SJSA1 (cell line): ENCODE measurements at regions not wholly inside any gene's neighbourhood (a gene's known extent, or its start where the extent isn't known, plus 50 kb on each side); places are given as distances from the start of the nearest gene placed in this dataset.

Source experiments
- DNase-seq, 2 experiments: peaks; one replicate each; pipeline ENCODE4 v3.0.0-alpha.2; 2015 to 2020; ENCODE audit warnings: low spot score in 2 of 2, low read depth in 1 of 2
- H3K27ac ChIP-seq: fragments of 250-450 bp; sonication (Bioruptor Pico); 2 replicates; pipeline ENCODE4 v1.5.1; 2020; ENCODE audit warnings: mild to moderate bottlenecking, moderate library complexity
- H3K27me3 ChIP-seq: fragments of 250-450 bp; sonication (Bioruptor Pico); replicated peaks from 2 replicates; pipeline ENCODE4 v1.5.1; 2020; ENCODE audit warnings: mild to moderate bottlenecking, moderate library complexity
- H3K36me3 ChIP-seq: fragments of 250-450 bp; sonication (Bioruptor Pico); 2 replicates; pipeline ENCODE4 v1.5.1; 2020; ENCODE audit warnings: mild to moderate bottlenecking
- H3K4me1 ChIP-seq: fragments of 250-450 bp; sonication (Bioruptor Pico); replicated peaks from 2 replicates; pipeline ENCODE4 v1.6.1; 2021; ENCODE audit warnings: mild to moderate bottlenecking
- H3K4me3 ChIP-seq: fragments of 250-450 bp; sonication (Bioruptor Pico); 2 replicates; pipeline ENCODE4 v1.5.1; 2020; ENCODE audit warnings: mild to moderate bottlenecking
- H3K9me3 ChIP-seq: fragments of 250-450 bp; sonication (Bioruptor Pico); replicated peaks from 2 replicates; pipeline ENCODE4 v1.5.1; 2020; ENCODE audit warnings: mild to moderate bottlenecking

DNA sequence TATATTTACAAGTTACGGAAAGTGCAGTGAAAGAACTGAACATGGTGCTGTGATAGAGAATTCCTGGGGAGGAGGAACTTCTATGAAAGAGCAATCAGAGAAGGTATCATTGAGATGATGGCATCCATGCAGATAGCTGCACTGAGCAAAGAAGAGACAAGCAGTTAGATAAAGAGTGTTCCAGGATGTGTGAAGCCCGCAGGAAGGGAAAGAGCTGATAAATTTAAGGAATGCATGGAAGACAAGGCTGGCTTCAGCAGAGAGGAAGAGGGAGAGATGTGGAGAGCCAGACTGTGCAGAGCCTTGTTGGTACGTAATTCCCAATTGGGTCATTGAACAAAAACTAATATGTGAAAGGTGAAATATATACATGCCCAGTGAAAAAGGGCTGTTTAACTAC, 538.9 kb downstream of the INHBA start:
- Histone ChIP-seq H3K9me3 (no peaks in the 10 kb centered on the region), H3K27me3 (no peaks in the 10 kb centered on the region), H3K27ac (peak overlapping the region; percentile 37; the same call in 1 of the 2 replicates), H3K36me3 (no peaks in the 10 kb centered on the region), H3K4me1 (peaks cover 11% of the 10 kb centered on the region), H3K4me3 (no peak overlapping the region)
- no peak for DNase-seq

DNA sequence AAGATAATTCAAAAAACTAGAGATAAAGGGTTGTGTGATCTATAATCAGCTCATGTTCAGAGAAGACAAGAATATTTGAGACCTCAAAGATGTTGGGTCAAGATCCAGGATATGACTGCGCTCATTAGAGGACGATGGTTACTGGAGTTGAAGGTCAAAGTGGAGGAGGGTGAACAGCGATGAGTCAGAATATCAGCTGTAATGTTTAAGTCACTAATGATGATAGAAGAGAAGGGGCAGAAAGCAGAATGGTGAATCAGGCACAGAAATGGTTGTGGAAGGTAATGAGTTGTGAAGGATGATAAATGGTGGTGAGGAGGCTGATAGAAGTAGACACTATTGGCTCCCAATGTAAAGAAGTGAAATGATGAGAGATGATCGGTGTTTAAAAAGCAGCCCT, 540.3 kb downstream of the INHBA start:
- DNase-seq: no peak
- Histone ChIP-seq H3K4me1 (peaks cover 11% of the 10 kb centered on the region), H3K36me3 (no peaks in the 10 kb centered on the region), H3K27ac (no peak overlapping the region), H3K27me3 (no peaks in the 10 kb centered on the region), H3K4me3 (no peak overlapping the region), H3K9me3 (no peaks in the 10 kb centered on the region)

- Histone ChIP-seq H3K4me1 (peaks cover 11% of the 10 kb centered on the region), H3K27me3 (no peaks in the 10 kb centered on the region), H3K9me3 (no peaks in the 10 kb centered on the region), H3K36me3 (no peaks in the 10 kb centered on the region), H3K4me3 (no peak overlapping the region), H3K27ac (no peak overlapping the region)
- no peak for DNase-seq
Measured at GRCh38 chr7:41161041-41161587, 541.8 kb downstream of the INHBA start.

- Histone ChIP-seq H3K27ac (no peak overlapping the region), H3K9me3 (no peaks in the 10 kb centered on the region), H3K36me3 (no peaks in the 10 kb centered on the region), H3K27me3 (no peaks in the 10 kb centered on the region), H3K4me1 (no peaks in the 10 kb centered on the region), H3K4me3 (no peak overlapping the region)
- no peak for DNase-seq
Measured at GRCh38 chr7:41156268-41156667, 546.6 kb downstream of the INHBA start.

DNA sequence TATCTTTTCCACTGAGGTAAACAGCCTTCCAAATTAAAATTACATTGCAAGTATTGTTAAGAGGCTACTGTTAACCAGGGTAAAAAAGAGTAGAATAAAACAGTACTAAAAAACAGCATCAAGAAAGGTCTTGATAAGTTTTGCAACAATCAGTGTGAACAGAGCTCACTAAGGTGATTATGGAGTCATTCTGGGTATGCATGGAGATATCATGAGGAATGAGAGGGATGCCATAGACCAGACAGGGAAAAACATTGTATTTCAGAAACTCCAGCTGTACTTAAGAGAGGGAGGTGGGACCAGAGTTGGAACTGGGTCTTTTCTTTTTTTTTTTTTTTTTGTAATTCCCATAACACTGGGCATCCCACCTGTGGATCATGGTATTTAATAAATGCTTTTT, 549.6 kb downstream of the INHBA start:
- Histone ChIP-seq H3K27ac (no peak overlapping the region), H3K4me1 (peaks cover 11% of the 10 kb centered on the region), H3K36me3 (no peaks in the 10 kb centered on the region), H3K9me3 (no peaks in the 10 kb centered on the region), H3K27me3 (no peaks in the 10 kb centered on the region), H3K4me3 (no peak overlapping the region)
- no peak for DNase-seq

DNA sequence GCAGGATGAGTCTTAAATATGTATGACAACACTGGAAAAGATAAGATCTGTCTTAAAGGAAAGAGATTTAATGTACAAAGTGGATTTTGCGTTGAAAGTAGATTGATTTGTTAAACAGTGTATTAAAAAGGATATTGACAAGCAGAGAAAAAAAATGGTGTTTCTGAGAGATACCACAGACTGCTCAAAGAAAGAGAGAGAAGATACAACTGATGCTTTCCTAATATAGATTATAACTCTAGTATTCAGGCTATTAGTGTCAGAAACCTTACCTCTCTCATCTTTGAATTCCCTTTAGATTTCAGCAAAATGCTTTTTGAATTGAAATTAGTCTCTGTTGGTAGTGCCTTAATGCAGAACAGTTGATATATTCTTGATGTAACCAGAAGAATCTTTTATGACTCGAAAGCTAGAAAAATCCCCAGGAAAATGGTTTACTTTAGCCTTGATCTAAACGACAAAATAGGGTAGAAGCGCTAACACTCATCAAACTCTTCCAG, 550.7 kb downstream of the INHBA start:
- Histone ChIP-seq H3K9me3 (no peaks in the 10 kb centered on the region), H3K4me1 (peaks cover 22% of the 10 kb centered on the region), H3K27me3 (no peaks in the 10 kb centered on the region), H3K27ac (no peak overlapping the region), H3K36me3 (no peaks in the 10 kb centered on the region), H3K4me3 (no peak overlapping the region)
- DNase-seq: no peak

DNA sequence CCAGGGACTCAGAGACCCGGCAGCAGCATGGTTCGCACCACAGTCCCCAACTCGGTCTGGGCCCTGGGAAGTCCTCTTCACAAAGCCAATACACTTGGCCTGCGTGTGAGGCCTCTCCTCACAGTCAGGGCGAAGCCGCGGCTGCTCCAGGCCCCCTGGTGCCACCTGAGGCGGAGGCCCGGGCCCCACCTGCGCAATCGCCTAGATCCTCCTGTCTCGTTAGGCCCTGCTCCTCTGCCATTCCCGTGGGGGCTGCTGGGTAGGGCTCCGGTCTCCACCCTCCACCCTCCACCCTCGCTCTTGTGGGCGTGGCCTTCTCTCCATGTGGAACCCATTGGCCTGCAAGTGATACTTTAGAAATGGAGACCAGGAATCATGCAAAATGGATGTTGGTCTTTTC, 553.3 kb downstream of the INHBA start:
- Histone ChIP-seq H3K4me1 (peaks cover 41% of the 10 kb centered on the region), H3K36me3 (no peaks in the 10 kb centered on the region), H3K4me3 (no peak overlapping the region), H3K27me3 (no peaks in the 10 kb centered on the region), H3K9me3 (no peaks in the 10 kb centered on the region), H3K27ac (no peak overlapping the region)
- no peak for DNase-seq

GRCh38 chr7:41148521-41148951, 554.4 kb downstream of the INHBA start:
- H3K36me3 ChIP-seq: no peaks in the 10 kb centered on the region
- H3K27me3 ChIP-seq: no peaks in the 10 kb centered on the region
- H3K4me1 ChIP-seq: peaks cover 41% of the 10 kb centered on the region
- DNase-seq: peak in 1 of 2 experiments; percentile 76
- no peak overlapping the region for H3K4me3 ChIP-seq
- H3K27ac ChIP-seq: peak overlapping the region; percentile 74
- H3K9me3 ChIP-seq: no peaks in the 10 kb centered on the region

DNA sequence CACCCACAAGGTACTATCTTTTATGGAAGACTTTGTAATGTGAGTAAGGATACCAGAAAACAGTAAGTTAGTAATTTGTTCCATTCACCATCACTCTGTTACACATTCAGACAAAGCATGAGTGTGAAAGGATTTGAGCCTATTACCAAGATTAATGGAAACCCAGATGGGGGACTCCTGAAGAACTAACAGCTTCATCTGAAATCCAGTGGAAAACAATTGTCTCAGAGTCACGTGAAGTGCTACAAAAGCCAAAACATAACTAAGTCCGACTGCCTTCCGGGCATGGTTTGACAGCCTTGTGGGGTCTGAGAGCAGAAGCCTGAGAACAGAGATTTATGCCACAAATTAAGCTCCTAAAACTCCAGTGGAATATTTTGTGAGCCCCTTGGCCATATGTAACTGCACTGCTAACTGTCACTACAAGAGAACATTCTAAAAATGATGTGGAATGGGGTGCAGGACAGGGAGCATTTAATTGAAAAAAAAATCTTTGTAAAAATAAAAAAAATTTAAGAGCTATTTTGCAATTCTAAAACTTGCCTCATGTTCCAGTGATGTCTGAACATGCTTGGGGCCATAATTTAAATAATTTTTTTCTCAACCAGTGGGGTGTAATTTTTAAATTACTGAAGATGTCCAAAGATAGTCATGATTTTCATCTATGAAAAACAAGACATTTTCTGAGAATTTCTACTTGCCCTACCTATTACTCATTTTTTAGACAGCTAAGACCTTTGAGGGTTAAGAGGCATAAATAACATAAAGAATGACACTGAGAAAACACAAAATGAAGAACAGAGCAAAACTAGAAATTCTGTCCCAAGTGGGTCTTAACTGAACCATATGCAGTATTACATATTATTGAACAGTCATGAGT, 555.0 kb downstream of the INHBA start:
- H3K9me3 ChIP-seq: no peaks in the 10 kb centered on the region
- H3K27ac ChIP-seq: peak overlapping the region; percentile 74
- no peak for DNase-seq

GRCh38 chr7:41146429-41146828, 556.5 kb downstream of the INHBA start:
- no peaks in the 10 kb centered on the region for H3K9me3 ChIP-seq
- no peak overlapping the region for H3K4me3 ChIP-seq
- peaks cover 41% of the 10 kb centered on the region for H3K4me1 ChIP-seq
- DNase-seq: no peak
- no peaks in the 10 kb centered on the region for H3K27me3 ChIP-seq
- no peak overlapping the region for H3K27ac ChIP-seq
- H3K36me3 ChIP-seq: no peaks in the 10 kb centered on the region

More for the DNA sequence above, 555.0 kb downstream of the INHBA start:
- Histone ChIP-seq H3K4me1 (peaks cover 41% of the 10 kb centered on the region), H3K27me3 (no peaks in the 10 kb centered on the region), H3K36me3 (no peaks in the 10 kb centered on the region), H3K4me3 (no peak overlapping the region)

GRCh38 chr7:41145656-41146055, 557.2 kb downstream of the INHBA start:
- peak in 1 of 2 experiments; percentile 19 for DNase-seq
- Histone ChIP-seq H3K4me3 (no peak overlapping the region), H3K9me3 (no peaks in the 10 kb centered on the region), H3K36me3 (no peaks in the 10 kb centered on the region), H3K4me1 (peaks cover 41% of the 10 kb centered on the region), H3K27ac (no peak overlapping the region), H3K27me3 (no peaks in the 10 kb centered on the region)

DNA sequence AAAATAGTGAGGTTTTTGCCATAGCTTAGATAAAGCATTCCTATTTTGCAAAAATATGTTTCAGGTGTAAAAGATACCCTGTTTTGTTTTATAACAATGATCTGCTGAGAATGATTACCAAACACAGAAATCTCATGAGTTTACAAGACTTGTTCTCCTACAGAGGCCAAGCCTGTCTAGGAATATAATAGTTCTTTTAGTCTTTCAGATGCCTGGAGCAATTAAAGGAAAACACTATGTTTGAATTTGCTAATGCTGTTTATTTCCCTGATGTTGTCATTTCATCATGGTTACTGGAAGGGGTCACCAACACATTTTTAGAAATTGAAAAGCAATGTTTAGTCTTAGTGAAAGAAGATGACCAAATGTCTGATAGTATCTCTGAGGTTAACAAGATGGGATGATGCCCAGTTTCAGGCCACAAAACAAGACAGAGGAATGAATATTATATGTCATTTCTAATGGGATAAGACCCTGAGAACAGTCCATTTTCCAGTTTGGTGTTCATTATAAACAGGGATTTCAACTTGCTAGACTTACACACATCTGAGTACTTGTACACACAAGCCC, 559.9 kb downstream of the INHBA start:
- Histone ChIP-seq H3K27ac (no peak overlapping the region), H3K36me3 (no peaks in the 10 kb centered on the region), H3K4me3 (no peak overlapping the region), H3K9me3 (no peaks in the 10 kb centered on the region), H3K27me3 (no peaks in the 10 kb centered on the region), H3K4me1 (peaks cover 27% of the 10 kb centered on the region)
- no peak for DNase-seq

DNA sequence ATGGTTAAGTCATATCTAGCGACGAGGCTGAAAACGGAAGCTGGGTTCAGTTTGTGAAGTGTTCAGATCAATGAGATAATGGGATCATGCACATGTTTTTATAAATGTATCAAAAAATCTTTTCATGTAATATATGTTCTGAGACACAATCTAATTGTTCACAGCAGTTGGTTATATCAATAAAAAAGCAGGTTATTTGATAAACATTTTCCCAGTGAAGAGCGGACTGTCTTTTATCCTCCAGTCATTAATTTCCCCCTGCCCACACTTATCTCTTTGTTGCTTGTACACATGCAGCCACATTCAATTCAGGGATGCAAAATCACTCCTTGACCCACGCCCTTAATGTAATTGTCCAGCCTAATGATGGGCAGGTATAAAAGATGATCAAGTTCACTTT, 563.1 kb downstream of the INHBA start:
- no peak for DNase-seq
- Histone ChIP-seq H3K36me3 (no peaks in the 10 kb centered on the region), H3K27ac (no peak overlapping the region), H3K9me3 (no peaks in the 10 kb centered on the region), H3K4me3 (no peak overlapping the region), H3K4me1 (peaks cover under 1% of the 10 kb centered on the region), H3K27me3 (no peaks in the 10 kb centered on the region)

GRCh38 chr7:41136551-41136950, 566.3 kb downstream of the INHBA start:
- Histone ChIP-seq H3K4me3 (no peak overlapping the region), H3K36me3 (no peaks in the 10 kb centered on the region), H3K27ac (no peak overlapping the region), H3K9me3 (0 out of 2 replicates have a peak, but pooled peaks cover 3% of the 10 kb centered on the region), H3K27me3 (no peaks in the 10 kb centered on the region), H3K4me1 (peaks cover 11% of the 10 kb centered on the region)
- DNase-seq: no peak
